RWPE2 (cell line): ENCODE measurements at regions not wholly inside any gene's neighbourhood (a gene's known extent, or its start where the extent isn't known, plus 50 kb on each side); places are given as distances from the start of the nearest gene placed in this dataset.

Experiments
- ATAC-seq: fragments of 200-7000 bp; cut with Tn5 transposase; 3 replicates; pipeline ENCODE4 v1.9.1; 2021; ENCODE audit warnings: low read depth
- DNase-seq: peaks from one replicate; pipeline ENCODE4 v3.0.0-alpha.2; 2020; ENCODE audit warnings: low spot score
- H3K27ac ChIP-seq: fragments of 450-650 bp; 2 replicates; pipeline ENCODE4 v1.5.1; 2017; ENCODE audit warnings: mild to moderate bottlenecking; ENCODE audit not compliant: poor library complexity, severe bottlenecking
- H3K27me3 ChIP-seq: fragments of 250-450 bp; sonication (Bioruptor Pico); 2 replicates; pipeline ENCODE4 v1.5.1; 2021; ENCODE audit warnings: mild to moderate bottlenecking, moderate library complexity; ENCODE audit not compliant: insufficient read depth, poor library complexity, severe bottlenecking
- H3K36me3 ChIP-seq: fragments of 250-450 bp; sonication (Bioruptor Pico); 2 replicates; pipeline ENCODE4 v1.5.1; 2020; ENCODE audit warnings: low read depth, mild to moderate bottlenecking, moderate library complexity
- H3K4me1 ChIP-seq: fragments of 250-450 bp; sonication (Bioruptor Pico); 2 replicates; pipeline ENCODE4 v1.5.1; 2021; ENCODE audit warnings: mild to moderate bottlenecking, moderate library complexity; ENCODE audit not compliant: insufficient read depth, poor library complexity, severe bottlenecking
- H3K4me3 ChIP-seq: fragments of 250-450 bp; sonication (Bioruptor Pico); 2 replicates; pipeline ENCODE4 v1.5.1; 2021; ENCODE audit warnings: mild to moderate bottlenecking, moderate library complexity; ENCODE audit not compliant: severe bottlenecking
- H3K9me3 ChIP-seq: fragments of 250-450 bp; sonication (Bioruptor Pico); 2 replicates; pipeline ENCODE4 v1.5.1; 2021; ENCODE audit warnings: mild to moderate bottlenecking, moderate library complexity; ENCODE audit not compliant: severe bottlenecking
- CTCF ChIP-seq: fragments of 450-650 bp; IDR thresholded peaks from one replicate; pipeline ENCODE4 v1.5.1; 2017; ENCODE audit warnings: mild to moderate bottlenecking, moderate library complexity; ENCODE audit not compliant: poor library complexity, severe bottlenecking

GRCh38 chr11:94671553-94672366, 96.4 kb upstream of the AMOTL1 start:
- TF ChIP-seq CTCF = no peak
- Histone ChIP-seq H3K4me1 (peaks cover 22% of the 10 kb centered on the region), H3K27me3 (no peaks in the 10 kb centered on the region), H3K9me3 (no peaks in the 10 kb centered on the region), H3K27ac (no peak overlapping the region), H3K36me3 (no peaks in the 10 kb centered on the region), H3K4me3 (no peak overlapping the region)
- no peak for ATAC-seq
- no peak for DNase-seq

- TF ChIP-seq CTCF = no peak
- H3K36me3 ChIP-seq = no peaks in the 10 kb centered on the region
Observed at GRCh38 chr11:94672636-94673035, 95.5 kb upstream of the AMOTL1 start.

DNA sequence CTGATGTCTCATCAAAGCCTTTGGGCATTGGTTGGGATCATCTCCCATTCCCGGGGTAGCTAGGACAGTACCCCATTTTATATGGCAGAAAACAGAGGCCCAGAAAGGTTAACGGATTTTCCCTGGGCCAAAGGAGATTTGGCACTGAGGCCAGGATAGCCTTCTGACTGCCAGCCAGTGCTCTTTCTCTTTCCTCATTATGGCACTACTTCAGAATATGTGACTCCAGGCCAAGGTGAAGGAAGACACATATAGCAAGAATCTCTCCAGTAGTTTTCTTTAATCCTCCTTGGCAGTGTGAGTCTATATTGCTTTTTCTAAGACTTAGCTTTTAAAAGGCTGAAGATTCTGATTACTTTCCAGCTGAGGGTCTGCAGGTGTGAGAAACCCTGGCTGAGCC, 94.8 kb upstream of the AMOTL1 start:
- ATAC-seq = no peak
- Histone ChIP-seq H3K4me3 (no peak overlapping the region), H3K4me1 (peaks cover 38% of the 10 kb centered on the region), H3K9me3 (no peaks in the 10 kb centered on the region), H3K27ac (peak overlapping the region; percentile 56), H3K36me3 (no peaks in the 10 kb centered on the region), H3K27me3 (no peaks in the 10 kb centered on the region)
- no peak for DNase-seq
- no peak for TF ChIP-seq CTCF

More at GRCh38 chr11:94672636-94673035, 95.5 kb upstream of the AMOTL1 start:
- Histone ChIP-seq H3K27me3 (no peaks in the 10 kb centered on the region), H3K4me1 (peaks cover 31% of the 10 kb centered on the region), H3K27ac (no peak overlapping the region), H3K9me3 (no peaks in the 10 kb centered on the region), H3K4me3 (no peak overlapping the region)
- no peak for ATAC-seq
- DNase-seq = no peak

GRCh38 chr11:94673951-94674491, 94.1 kb upstream of the AMOTL1 start:
- TF ChIP-seq CTCF = no peak
- Histone ChIP-seq H3K27me3 (no peaks in the 10 kb centered on the region), H3K27ac (peak overlapping the region; percentile 56), H3K36me3 (no peaks in the 10 kb centered on the region), H3K9me3 (no peaks in the 10 kb centered on the region), H3K4me1 (peaks cover 45% of the 10 kb centered on the region), H3K4me3 (no peak overlapping the region)
- no peak for DNase-seq
- ATAC-seq = peak; percentile 62

GRCh38 chr11:94675239-94675638, 92.9 kb upstream of the AMOTL1 start:
- Histone ChIP-seq H3K4me1 (peaks cover 50% of the 10 kb centered on the region), H3K36me3 (no peaks in the 10 kb centered on the region), H3K9me3 (no peaks in the 10 kb centered on the region), H3K27me3 (no peaks in the 10 kb centered on the region), H3K27ac (peak overlapping the region; percentile 56), H3K4me3 (no peak overlapping the region)
- DNase-seq (no peak), ATAC-seq (peak; percentile 61)
- TF ChIP-seq CTCF = no peak
